Neural cell (in vitro differentiated cells): ENCODE measurements at regions not wholly inside any gene's neighbourhood (a gene's known extent, or its start where the extent isn't known, plus 50 kb on each side); places are given as distances from the start of the nearest gene placed in this dataset.

Source experiments
- CTCF ChIP-seq: fragments of 450-650 bp; IDR thresholded peaks from 2 replicates; pipeline ENCODE4 v1.5.1; 2014; ENCODE audit warnings: antibody characterized with exemption, mild to moderate bottlenecking, moderate library complexity; ENCODE audit not compliant: poor library complexity, severe bottlenecking
- EP300 ChIP-seq: fragments of 450-650 bp; conservative IDR thresholded peaks from 2 replicates; pipeline ENCODE4 v1.6.1; 2014; ENCODE audit warnings: antibody characterized with exemption, mild to moderate bottlenecking, moderate library complexity; ENCODE audit not compliant: poor library complexity, severe bottlenecking
- EZH2 ChIP-seq: fragments of 200-600, 300-800 bp; shearing (Covaris generic), sonication (generic); IDR thresholded peaks from 2 replicates; pipeline ENCODE4 v1.6.1; 2014; ENCODE audit warnings: antibody characterized with exemption, low read length, borderline replicate concordance, mild to moderate bottlenecking; ENCODE audit not compliant: insufficient read depth, poor library complexity, severe bottlenecking
- POLR2AphosphoS5 ChIP-seq: IDR thresholded peaks from 2 replicates; pipeline ENCODE4 v1.6.1; 2012
- RAD21 ChIP-seq: fragments of 450-650 bp; conservative IDR thresholded peaks from 2 replicates; pipeline ENCODE4 v1.6.1; 2014; ENCODE audit warnings: antibody characterized with exemption, mild to moderate bottlenecking, moderate library complexity
- REST ChIP-seq: IDR thresholded peaks from 2 replicates; pipeline ENCODE4 v1.6.1; 2012; ENCODE audit warnings: borderline replicate concordance
- TAF1 ChIP-seq: IDR thresholded peaks from 2 replicates; pipeline ENCODE4 v1.6.1; 2012; ENCODE audit warnings: low read depth

- TF ChIP-seq TAF1 = no peak
- no peak for TF ChIP-seq EP300
- no peak for TF ChIP-seq POLR2AphosphoS5
- no peak for TF ChIP-seq CTCF
- no peak for TF ChIP-seq EZH2
- TF ChIP-seq REST = no peak
- no peak for TF ChIP-seq RAD21
These were observed 897.9 kb upstream of the KLHL29 start for GRCh38 chr2:22487036-22487435.
